ENCODE measurements at regions not wholly inside any gene's neighbourhood (a gene's known extent, or its start where the extent isn't known, plus 50 kb on each side); places are given as distances from the start of the nearest gene placed in this dataset.

GRCh38 chr21:23455676-23456075 is 2151.6 kb downstream of the MRPL39 start:
- no peak for DNase-seq (ENCODE audit: low spot score)

DNA sequence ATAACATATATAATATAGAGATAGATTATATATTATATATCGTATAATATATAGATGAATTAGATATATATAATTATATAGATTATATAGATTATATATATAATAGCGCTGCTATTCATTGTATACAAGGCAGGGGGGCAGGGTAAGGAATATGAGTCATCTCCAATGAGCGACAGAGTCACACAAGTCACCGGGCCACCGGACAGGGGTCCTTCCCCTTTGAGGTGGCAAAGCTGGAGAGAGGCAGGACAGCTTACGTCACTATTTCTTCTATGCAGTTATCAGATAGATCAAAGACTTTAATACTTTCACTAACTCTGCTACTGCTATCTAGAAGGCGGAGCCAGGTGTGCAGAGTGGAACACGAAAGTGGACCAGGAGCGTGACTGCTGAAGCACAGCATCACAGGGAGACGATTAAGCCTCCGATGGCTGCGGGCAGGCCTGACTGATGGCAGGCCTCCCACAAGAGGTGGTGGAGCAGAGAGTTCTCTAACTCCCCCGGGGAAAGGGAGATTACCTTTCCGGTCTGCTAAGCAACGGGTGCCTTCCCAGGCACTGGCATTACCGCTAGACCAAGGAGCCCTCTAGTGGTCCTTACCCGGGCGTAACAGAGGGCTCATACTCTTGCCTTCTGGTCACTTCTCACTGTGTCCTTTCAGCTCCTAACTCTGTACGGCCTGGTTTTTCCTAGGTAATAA is 2154.7 kb downstream of the MRPL39 start:
- no peak for DNase-seq (ENCODE audit: low spot score)

DNA sequence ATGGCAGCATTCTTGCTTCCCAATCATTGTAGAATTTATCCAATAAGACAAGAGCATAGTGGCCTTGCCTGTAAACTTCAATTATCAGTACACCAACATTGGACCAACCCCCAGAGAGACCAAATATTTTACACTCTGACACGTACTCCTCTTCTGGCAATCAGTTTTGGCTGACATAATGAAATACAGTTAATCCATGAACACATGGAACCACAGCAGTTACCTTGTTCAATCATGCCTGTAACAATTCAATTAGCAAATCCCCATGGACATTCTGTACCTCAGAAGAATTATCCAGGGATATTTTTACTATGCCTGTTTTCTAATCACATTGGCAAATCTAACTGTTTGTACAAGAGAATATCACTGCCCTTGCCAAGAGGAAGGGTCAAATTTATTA is 2162.0 kb downstream of the MRPL39 start:
- no peak for DNase-seq (ENCODE audit: low spot score)

DNA sequence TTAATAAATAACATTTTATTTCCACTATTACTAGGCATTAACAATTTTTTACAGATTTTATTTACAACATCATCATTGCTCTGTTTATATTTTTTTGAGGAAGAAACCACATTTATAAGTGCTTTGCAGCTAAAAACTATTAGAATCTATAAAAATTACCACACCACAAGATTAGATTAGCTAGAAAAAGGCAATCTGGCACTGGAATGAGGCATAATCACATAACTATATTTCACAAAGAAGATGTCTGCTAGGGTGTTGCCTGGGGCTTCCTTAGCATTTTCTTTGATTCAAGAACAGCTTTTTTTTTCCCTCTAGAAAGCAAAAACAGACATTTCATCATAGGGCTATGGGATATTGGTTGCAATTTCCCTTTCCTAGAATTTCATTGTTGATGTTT is 2169.2 kb downstream of the MRPL39 start:
- DNase-seq (ENCODE audit: low spot score), result no peak

DNA sequence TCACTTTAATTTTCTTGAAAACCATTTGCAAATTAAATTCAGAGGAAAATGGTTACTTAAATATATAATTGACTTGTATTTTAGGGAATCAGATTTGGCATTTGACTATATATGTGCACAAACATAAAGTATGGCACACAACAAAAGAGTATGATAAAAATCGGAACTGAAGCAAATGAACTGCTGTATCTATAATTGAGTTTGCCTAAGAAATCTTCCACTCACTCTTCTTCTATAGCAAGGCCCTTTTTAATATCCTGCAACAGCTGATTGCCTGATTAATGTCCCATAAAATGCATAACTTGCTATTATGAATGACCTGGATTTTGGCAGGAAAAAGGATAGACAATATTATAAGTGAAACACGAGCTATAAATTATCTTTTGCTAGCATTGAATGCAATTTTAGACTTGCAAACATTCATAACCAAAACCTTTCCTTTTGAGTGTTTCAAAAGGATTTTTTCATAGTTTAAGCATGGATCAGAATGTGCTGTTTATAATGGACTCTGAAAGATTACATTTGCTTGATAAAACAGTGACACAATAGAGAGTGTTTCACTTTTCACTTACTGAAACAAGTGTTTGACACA is 2204.3 kb downstream of the MRPL39 start:
- DNase-seq (ENCODE audit: low spot score), result no peak

- no peak for DNase-seq (ENCODE audit: low spot score)
Observed at GRCh38 chr21:23401278-23401677, 2206.0 kb downstream of the MRPL39 start.

DNA sequence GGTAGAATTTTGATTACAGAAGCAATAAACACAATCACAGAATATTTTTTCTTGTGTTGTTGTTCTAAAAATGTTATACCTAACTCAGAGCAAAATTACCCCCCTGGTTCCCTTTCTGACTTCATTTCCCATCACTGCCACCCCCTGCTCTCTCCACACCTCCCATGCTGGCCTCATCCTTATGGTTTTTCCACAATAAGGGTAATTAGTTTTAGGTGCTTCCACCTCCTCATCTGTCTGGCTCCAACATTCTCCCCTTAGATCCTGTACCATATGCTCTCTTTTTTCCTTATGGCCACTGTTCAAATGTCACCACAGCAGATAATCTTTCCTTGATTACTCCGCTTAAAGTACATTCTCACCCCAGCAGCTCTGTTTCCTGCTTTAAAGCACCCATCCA is 2208.6 kb downstream of the MRPL39 start:
- DNase-seq (ENCODE audit: low spot score), result no peak

- no peak for DNase-seq (ENCODE audit: low spot score)
Observed at GRCh38 chr21:23394458-23394857, 2212.8 kb downstream of the MRPL39 start.

- DNase-seq (ENCODE audit: low spot score), result no peak
Observed at GRCh38 chr21:23384679-23385078, 2222.6 kb downstream of the MRPL39 start.

GRCh38 chr21:23374155-23374554 is 2233.1 kb downstream of the MRPL39 start:
- DNase-seq (ENCODE audit: low spot score), result no peak

GRCh38 chr21:23356905-23357304 is 2250.4 kb downstream of the MRPL39 start:
- DNase-seq (ENCODE audit: low spot score), result no peak

- no peak for DNase-seq (ENCODE audit: low spot score)
Observed at GRCh38 chr21:23316190-23316589, 2291.1 kb downstream of the MRPL39 start.

GRCh38 chr21:23308741-23309140 is 2298.5 kb downstream of the MRPL39 start:
- no peak for DNase-seq (ENCODE audit: low spot score)

- no peak for DNase-seq (ENCODE audit: low spot score)
Observed at GRCh38 chr21:23307065-23307464, 2300.2 kb downstream of the MRPL39 start.

DNA sequence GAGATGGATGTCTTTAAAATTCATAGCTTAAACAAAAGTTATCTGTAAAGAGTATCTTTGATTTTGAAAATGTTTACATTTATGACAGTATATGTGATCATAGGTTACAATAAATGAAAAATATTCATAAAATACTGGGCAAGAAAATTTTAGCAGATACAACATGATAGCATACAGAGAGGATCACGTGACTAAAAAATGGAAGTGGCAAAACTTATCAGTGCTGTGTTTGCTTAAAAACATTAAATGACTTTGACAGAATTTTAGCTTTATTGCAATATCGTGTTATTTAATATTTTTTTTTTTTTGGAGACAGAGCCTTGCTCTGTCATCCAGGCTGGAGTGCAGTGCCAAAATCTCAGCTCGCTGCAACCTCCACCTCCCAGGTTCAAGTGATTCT is 2294.1 kb downstream of the NCAM2 start:
- no peak for DNase-seq (ENCODE audit: low spot score)

DNA sequence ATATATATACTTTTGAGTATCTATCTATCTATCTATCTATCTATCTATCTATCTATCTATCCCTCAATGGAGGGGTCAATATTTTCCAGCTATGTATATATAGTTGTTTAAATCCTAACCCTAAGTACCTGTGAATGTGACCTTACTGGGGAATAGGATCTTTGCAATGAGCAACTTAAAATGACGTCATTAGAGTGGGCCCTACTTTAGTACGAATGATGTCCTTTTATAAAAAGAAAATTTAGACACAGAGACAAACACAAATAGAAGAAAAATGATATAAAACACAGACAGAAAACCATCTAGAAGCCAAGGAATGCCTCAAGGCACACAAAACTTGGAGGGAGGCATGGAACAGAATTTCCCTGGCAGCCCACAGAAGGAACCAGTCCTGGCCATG is 2283.7 kb downstream of the NCAM2 start:
- no peak for DNase-seq (ENCODE audit: low spot score)

DNA sequence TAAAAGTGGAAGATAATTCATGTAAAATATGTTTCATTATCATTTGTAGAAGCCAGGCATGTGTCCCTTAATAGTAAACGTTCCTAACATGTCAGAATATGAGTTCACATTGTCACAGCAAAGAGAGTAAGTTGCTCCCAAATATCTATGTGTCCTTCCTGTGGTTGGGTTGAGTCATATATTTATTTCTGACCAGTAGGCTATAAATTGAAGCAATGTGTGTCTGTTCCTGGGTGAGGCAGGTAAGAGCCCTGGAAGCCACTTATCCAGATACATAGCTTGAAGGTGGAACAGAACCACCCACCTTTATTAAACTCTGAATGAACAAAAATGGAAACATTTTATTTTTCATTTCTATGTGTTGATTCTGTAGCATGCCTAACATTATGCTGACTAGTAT is 2251.6 kb downstream of the NCAM2 start:
- no peak for DNase-seq (ENCODE audit: low spot score)

DNA sequence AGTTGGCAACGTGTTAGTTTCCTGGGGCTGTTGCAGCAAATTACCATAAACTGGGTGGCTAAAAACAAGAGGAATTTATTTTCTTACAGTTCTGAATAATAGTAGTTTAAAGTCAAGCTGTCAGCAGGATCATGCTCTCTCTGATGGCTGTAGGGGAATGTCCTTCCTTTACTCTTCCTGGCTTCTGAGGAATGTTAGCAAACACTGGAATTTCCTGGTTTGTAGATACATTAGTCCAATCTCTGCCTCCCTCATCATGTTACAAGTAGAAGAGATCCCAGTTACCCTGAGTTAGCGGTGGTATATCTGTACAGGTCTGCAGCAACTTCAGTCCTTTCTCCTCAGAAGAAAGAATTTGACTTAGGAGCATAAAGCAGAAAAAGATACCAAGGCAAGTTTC is 2249.1 kb downstream of the NCAM2 start:
- no peak for DNase-seq (ENCODE audit: low spot score)

DNA sequence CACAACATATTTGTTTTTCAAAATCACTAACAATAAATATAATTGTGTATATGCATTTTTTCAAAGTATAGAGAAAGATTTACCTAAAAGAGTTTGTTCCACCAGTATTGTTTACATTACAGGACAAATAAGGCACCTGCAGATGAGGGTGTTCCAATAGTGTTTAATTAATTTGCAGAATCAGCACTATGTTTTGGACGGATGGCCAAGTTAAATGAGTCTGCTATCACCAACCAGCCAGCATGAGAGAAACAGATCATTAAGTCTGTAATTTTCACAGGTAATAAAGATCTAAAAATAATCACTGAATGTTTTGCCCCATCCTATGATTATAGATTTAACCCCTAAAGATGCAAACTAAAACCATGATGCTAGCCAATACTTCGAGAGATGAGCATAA is 2247.0 kb downstream of the NCAM2 start:
- no peak for DNase-seq (ENCODE audit: low spot score)

DNA sequence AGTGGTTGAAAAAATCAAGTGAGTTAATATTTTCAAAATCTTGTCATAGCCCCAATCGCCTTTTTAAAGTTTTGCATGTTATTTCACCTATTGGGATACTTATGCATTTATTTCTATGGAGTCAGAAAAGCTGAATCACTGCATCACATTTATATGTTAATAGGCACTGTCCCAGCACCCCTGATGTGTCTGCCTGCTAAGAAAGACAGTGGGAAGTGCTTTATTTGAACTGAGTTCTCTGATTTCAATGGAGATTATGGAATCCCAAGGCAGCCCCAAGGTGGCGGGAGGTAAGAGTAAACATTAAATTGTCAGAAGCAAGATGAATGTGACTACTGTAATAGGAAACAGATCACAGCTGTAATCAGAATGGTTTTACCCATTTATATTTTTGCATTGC is 2225.7 kb downstream of the NCAM2 start:
- no peak for DNase-seq (ENCODE audit: low spot score)

DNA sequence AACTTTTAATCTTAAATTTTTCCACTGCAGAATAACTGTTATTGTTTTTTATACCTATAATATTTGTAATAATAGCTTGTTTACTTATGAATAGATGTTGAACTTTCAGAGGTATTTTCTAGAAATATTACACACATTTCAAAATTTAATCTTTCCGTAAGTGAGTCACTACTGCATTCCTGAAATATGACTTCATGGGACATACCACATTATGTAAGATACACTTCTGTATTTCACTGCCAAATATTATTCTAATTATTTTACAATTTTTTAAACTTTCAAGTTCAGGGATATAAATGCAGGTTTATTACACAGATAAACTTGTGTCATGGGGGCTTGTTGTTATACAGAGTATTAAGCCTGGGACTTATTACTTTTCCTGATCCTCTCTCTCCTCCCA is 2220.5 kb downstream of the NCAM2 start:
- DNase-seq (ENCODE audit: low spot score), result no peak

DNA sequence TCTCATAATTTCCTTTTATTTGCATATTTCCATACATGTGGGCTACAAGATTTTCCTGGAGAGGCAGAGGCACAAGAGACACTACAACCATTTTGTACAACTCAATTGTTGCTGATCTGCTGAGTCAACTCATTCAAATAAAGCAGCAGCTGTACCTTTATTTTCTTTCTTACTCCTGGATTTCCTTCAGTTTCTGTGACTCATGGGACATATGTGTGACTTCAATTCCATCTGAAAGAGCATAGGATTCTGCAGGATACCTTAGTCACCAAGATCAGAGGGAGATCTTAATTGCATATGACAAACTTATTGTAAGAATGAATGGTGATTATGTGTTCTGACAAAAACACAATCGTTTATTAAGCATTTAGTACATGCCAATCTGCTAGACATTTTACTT is 2219.4 kb downstream of the NCAM2 start:
- no peak for DNase-seq (ENCODE audit: low spot score)

DNA sequence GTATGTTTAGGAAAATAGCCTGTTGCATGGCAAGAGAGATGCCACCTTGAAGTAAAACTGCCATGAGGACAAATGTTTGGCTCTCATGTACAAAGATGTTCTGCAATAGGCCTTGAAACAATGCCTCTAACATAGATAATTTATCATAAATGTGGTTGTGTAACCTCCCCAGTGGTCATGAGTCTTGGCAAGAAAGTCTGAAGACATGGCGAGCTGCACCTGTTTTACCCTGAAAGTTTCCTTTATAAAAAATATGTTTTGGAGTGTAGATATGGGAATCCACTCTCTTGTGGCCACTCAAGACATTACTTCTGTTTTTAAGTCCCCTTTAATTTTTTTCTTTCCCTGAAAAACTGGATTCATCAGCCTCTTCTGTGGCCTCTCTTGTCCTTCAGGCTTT is 2217.1 kb downstream of the NCAM2 start:
- no peak for DNase-seq (ENCODE audit: low spot score)

All from CD4-positive, alpha-beta T cell treated with Interleukin-2 at 100 ng/mL for 4 hours (primary cell).